ENCODE measurements at regions not wholly inside any gene's neighbourhood (a gene's known extent, or its start where the extent isn't known, plus 50 kb on each side); places are given as distances from the start of the nearest gene placed in this dataset.
A peak's percentile ranks its signal among the peaks of the same experiment; 100 is the strongest.
"Not testable (repeated sequence)": the region's sequence is repeated elsewhere in the genome, so short reads cannot be mapped to it uniquely, and the experiment has no call there.

GRCh38 chrX:93468075-93468474 lies 205.3 kb downstream of the NAP1L3 start:
- no peak for DNase-seq

GRCh38 chrX:93466383-93466782 lies 207.0 kb downstream of the NAP1L3 start:
- DNase-seq = no peak

DNA sequence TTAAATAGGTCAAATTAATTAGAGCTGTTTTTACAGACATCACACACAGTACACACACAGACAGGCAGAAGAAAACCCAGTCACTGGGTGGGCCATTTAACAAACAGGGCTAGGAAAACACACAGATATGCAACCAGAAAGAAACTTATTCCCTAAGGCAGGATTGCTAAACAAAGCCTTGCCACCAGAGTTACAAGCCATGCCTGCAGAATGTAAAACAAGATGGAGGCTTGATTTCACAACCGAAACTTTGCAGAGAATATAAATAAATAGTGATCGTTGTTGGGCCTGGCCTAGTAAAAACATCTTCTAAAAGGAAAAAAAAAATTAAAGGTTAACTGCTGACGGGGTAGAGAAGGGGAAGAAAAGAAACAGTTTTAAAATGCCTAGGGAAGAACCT lies 212.3 kb downstream of the NAP1L3 start:
- no peak for DNase-seq

DNA sequence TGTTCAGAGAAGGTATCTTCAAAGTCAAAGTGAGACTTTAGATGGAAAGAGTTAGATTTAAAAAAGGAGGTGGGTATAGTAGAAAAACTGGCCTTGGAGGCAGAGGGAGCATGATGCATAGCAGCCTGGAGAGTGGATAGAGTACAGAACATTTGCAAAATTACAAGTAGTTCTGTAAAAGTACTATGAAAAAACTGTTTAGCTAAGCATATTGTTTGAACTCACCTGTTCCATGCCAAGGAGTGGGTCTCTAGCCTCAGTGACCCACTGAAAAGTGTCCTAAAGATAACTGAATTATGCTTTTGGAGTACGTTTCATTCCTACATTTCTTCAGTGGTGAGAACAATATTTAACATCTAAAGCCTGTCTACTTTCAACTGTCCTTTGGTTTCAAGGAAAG lies 218.9 kb downstream of the NAP1L3 start:
- DNase-seq = no peak

- not testable (repeated sequence) for DNase-seq
Observed at GRCh38 chrX:93434721-93435120, 238.7 kb downstream of the NAP1L3 start.

DNA sequence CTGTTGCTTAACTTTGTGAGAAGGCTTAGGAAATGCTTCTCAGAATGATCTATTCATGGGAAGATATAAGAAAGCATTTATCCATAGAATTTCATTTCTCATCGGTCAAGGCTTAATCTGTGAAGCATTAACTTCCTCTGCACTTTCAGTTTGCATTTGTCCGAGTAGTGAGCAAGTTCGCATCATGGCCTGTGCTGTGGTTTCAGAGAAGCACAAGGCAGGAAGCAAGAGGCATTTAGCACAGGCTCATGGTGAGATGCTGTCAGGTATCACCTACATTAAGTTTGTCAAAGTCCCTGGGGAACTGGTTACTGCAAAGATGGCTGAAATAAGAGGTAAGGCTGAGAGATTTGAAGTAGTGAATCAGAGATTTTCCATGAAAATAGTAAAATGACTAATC lies 244.9 kb downstream of the NAP1L3 start:
- no peak for DNase-seq

DNA sequence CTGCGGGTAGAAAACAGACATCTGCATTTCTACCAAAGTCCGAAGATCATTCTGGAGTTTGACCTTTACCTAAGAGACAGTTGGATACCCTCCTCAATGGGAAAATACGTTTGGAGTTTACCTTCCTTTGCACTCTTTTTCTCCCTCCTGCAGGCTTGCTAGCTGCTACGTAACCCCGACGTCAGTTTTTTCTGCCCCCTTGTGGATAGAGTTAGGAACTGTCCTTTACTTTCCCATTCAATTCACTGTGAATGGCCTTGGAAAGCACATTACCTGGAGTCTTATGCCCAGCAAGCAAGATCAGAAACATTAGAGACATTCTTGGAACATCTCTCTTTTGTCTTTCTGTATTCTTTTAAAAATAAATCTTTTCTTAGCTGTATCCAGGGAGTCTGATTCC lies 250.7 kb downstream of the NAP1L3 start:
- peak; percentile 52 for DNase-seq

- DNase-seq = peak; percentile 14
Observed at GRCh38 chrX:93420525-93421082, 252.8 kb downstream of the NAP1L3 start.

DNA sequence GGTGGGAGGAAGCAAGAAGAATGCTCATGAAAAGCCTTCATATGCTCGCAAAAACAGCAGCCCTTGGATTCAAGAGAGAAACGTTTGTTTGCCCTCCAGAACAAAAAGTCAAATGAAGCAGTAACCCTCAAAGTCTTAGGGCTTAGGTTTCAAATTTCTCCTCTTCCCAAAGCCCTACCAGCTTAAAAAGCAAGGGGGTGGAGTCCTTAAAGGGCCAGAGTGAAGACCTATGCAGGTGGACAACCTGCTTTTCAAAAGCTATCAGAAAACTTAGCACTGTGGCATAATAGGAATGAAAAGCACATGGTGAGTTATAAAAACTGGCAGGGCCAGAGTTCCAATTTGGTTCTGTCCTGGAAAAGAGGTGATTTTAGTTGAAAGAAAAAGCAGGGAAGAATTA lies 253.3 kb downstream of the NAP1L3 start:
- no peak for DNase-seq

- DNase-seq = no peak
Observed at GRCh38 chrX:93419642-93420041, 253.7 kb downstream of the NAP1L3 start.

GRCh38 chrX:93404121-93404520 lies 269.3 kb downstream of the NAP1L3 start:
- DNase-seq = no peak

DNA sequence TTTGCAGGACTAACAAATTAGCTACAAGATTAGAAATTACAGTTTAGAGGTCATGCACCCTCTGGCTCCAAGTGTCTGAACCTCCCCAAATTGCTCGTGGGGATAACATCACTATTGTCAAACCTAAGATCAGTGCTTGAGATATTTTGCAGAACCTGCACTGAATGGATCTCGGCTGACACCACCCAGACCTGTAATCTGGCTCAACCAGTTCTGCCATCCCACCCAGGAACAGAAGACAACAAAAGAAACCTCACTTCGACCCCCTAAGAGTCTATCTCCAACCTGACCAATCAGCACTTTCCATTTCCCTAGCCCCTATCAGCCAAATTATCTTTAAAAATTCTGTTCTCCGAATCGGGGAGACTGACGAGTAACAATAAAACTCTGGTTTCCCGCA lies 318.7 kb downstream of the NAP1L3 start:
- DNase-seq = no peak

DNA sequence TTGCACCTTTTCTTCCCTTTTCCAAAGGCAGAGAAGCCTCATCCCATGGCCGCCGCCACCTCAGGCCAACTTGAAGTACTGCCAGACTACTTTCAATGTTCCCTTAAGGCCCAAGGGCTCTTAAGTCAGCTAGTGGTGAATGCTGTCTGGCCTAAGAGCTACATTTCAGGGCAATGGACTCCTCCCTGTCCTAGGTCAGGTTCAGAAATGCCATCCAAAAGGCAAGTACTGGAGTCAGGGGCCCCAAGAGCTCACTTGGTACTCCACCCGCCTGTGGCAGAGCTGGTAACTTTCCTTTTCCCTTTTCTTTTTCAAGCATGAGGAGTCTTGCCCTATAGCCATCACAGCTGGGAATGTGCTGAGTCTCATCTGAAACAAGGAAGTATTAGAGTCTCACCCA lies 327.1 kb downstream of the NAP1L3 start:
- no peak for DNase-seq

DNA sequence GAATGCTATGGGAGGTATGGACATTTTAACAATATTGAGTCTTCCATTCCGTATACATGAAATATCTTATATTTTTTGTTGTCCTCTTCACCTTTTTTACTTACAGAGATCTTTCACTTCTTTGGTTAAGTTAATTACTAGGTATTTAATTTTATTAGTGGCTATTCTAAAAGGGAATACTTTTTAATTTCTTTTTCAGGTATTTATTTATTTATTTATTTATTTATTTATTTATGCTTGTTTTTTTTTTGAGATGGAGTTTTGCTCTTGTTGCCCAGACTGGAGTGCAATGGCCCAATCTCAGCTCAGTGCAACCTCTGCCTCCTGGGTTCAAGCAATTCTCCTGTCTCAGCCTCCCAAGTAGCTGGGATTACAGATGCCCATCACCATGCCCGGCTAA lies 329.1 kb downstream of the NAP1L3 start:
- DNase-seq = not testable (repeated sequence)

DNA sequence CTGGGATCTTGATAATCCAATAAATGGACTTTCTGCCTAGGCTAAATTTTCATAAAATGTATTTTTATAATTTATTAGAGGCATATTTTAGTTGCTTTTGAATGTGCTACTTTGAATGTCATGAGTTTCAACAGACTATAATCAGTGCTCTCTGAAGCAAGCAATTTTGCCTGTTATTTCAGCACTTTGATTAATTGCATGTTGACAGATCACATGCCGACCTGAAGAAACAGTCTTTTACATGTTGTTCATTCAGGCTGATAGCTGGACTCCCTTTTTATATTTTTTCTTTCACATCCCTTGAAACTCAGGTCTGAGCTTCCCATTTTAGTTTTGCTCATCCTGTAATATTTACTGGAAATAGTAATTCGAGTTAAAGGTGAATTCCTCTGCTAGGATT lies 341.0 kb downstream of the NAP1L3 start:
- peak; percentile 1 for DNase-seq

DNA sequence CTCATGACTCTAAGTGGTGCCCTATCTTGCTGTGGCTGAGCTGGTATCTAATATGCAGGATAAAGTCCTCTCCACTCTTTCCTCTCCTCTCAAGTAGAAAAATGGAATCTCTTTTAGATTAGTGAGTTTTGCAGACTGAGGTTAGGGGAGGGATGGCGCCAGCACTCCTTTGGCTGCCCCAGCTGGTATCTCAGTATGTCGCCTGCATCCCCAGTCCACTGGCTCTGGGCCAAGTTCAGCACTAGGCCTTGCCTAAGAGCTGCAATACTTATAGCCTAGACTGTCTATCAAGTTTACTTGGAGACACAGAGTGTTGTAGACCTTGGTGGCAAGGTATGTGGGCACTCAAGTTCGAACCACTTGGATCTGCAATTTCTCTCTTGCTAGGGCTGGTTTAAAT lies 351.3 kb downstream of the NAP1L3 start:
- DNase-seq = no peak

GRCh38 chrX:93319609-93320008 lies 353.8 kb downstream of the NAP1L3 start:
- DNase-seq = no peak

Data from eye (tissue), 1 donor.